ENCODE measurements at regions not wholly inside any gene's neighbourhood (a gene's known extent, or its start where the extent isn't known, plus 50 kb on each side); places are given as distances from the start of the nearest gene placed in this dataset.

DNA sequence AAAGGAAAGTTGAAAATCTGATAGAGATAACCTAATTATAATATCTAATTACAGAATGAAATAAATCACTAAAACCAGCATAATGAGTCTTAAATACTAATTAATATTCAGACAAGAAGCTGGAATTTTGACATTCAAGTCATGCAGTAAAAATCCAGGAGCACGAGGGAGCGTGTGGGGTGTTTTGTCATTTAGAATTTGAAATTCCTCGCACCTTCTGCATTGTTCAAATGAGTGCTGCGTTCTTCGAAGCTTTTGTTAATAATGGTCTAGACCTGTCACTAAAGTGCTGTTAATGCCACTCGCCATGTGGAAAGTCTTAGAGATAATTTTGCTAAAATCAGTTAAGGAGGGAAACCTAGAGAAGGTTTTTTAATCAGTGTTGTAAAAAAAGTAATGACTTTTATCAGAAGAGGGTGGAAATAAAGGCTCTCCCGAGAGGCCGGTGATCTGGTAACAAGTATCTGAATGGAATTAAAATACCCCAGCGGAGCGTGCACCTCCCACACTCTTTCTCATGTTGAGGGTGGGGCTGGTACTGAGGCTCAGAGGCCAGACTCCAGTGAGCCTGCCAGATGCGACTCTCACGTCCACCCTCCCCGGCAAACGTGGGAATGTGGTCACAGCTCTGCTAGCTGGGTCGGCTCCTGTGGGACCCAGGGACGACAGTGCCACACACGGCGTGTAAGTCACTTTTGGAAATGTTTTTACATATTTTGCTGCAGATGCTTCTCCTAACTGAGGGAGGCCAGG is 69.4 kb upstream of the MYT1L start:
- DNase-seq (ENCODE audit: low spot score): peak; percentile 14
- Histone ChIP-seq H3K27me3 (no peaks in the 10 kb centered on the region), H3K27ac (no peak overlapping the region), H2AFZ (replicated peaks) (peak overlapping the region; percentile 42), H4K20me1 (ENCODE audit: low read depth) (no peaks in the 10 kb centered on the region), H3K4me2 (no peak overlapping the region), H3K36me3 (no peaks in the 10 kb centered on the region), H3K9ac (no peak overlapping the region), H3F3A (ENCODE audit: low read depth) (no peaks in the 10 kb centered on the region), H3K4me1 (no peaks in the 10 kb centered on the region), H3K79me2 (ENCODE audit: low read depth) (no peaks in the 10 kb centered on the region), H3K9me3 (ENCODE audit: low read depth) (no peaks in the 10 kb centered on the region), H3K4me3 (no peak overlapping the region)
- no peaks in the 10 kb centered on the region for H3K9me3 Mint-ChIP-seq
- H3K4me1 Mint-ChIP-seq: peaks cover 3% of the 10 kb centered on the region
- H3K36me3 Mint-ChIP-seq: no peaks in the 10 kb centered on the region
- no peak overlapping the region for H3K27ac Mint-ChIP-seq
- TF ChIP-seq EZH2 (IDR thresholded peaks at IDR 0.05) (no peak), EZH2phosphoT487 (IDR thresholded peaks at IDR 0.05) (no peak)
- TF ChIP-seq, protein P1, sequence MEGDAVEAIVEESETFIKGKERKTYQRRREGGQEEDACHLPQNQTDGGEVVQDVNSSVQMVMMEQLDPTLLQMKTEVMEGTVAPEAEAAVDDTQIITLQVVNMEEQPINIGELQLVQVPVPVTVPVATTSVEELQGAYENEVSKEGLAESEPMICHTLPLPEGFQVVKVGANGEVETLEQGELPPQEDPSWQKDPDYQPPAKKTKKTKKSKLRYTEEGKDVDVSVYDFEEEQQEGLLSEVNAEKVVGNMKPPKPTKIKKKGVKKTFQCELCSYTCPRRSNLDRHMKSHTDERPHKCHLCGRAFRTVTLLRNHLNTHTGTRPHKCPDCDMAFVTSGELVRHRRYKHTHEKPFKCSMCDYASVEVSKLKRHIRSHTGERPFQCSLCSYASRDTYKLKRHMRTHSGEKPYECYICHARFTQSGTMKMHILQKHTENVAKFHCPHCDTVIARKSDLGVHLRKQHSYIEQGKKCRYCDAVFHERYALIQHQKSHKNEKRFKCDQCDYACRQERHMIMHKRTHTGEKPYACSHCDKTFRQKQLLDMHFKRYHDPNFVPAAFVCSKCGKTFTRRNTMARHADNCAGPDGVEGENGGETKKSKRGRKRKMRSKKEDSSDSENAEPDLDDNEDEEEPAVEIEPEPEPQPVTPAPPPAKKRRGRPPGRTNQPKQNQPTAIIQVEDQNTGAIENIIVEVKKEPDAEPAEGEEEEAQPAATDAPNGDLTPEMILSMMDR (IDR thresholded peaks at IDR 0.05): no peak
- H3K4me3 Mint-ChIP-seq: no peak overlapping the region
- H3K27me3 Mint-ChIP-seq (ENCODE audit: insufficient read depth, low read depth): peaks cover 2% of the 10 kb centered on the region

DNA sequence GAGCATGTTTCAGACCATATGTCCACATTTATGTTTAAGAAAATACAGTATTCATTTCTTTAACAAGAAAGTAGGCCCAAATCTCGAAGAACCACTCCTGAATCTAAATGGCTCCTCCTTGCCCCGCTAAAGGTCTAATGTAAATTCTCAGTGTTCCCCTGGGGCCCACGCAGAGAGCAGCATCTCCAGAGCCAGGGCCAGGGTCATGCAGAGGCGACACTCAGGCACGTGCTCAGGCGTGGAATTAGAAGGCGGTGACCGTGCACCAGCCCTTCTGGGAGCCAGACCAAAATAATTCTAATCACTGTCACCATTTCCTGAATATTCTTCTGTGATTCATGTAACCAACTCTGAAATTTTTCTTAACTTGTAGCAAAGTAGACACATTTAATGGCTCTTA is 68.3 kb upstream of the MYT1L start:
- H3K9ac ChIP-seq: no peak overlapping the region
- peaks cover 2% of the 10 kb centered on the region for H3K27me3 Mint-ChIP-seq (ENCODE audit: insufficient read depth, low read depth)
- no peak overlapping the region for H3K4me2 ChIP-seq
- no peaks in the 10 kb centered on the region for H3K36me3 ChIP-seq
- no peaks in the 10 kb centered on the region for H3F3A ChIP-seq (ENCODE audit: low read depth)
- no peak overlapping the region for H3K4me3 Mint-ChIP-seq
- H3K27ac Mint-ChIP-seq: peak overlapping the region; percentile 25
- H3K36me3 Mint-ChIP-seq: no peaks in the 10 kb centered on the region
- H3K27me3 ChIP-seq: no peaks in the 10 kb centered on the region
- H3K4me3 ChIP-seq: no peak overlapping the region
- no peaks in the 10 kb centered on the region for H3K9me3 Mint-ChIP-seq
- no peaks in the 10 kb centered on the region for H4K20me1 ChIP-seq (ENCODE audit: low read depth)
- H3K4me1 Mint-ChIP-seq: peaks cover 3% of the 10 kb centered on the region
- no peak overlapping the region for H2AFZ ChIP-seq (replicated peaks)
- H3K9me3 ChIP-seq (ENCODE audit: low read depth): no peaks in the 10 kb centered on the region
- TF ChIP-seq EZH2phosphoT487 (IDR thresholded peaks at IDR 0.05): no peak
- no peaks in the 10 kb centered on the region for H3K4me1 ChIP-seq
- no peak for DNase-seq (ENCODE audit: low spot score)
- H3K27ac ChIP-seq: no peak overlapping the region
- no peaks in the 10 kb centered on the region for H3K79me2 ChIP-seq (ENCODE audit: low read depth)

DNA sequence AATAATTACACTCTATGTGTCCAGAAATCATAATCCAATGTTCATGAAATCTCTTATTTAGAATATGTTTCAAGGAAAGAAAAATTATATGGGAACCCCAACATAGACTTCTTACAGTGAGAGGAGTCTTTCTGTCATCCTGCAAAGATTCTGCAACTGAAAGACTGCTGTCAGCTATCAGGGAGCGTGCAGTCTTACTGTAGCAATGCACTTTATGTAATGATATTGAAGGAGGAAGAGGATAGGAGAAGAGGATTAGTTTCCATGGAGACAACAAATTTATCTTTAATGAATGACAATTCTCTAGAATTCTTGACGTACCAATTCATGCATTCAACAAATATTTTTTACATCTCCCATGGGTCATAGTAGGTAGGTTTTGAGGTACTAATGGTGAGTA is 61.3 kb upstream of the MYT1L start:
- Histone ChIP-seq H3K27ac (no peak overlapping the region), H3K4me3 (no peak overlapping the region), H3K27me3 (no peaks in the 10 kb centered on the region), H3K79me2 (ENCODE audit: low read depth) (no peaks in the 10 kb centered on the region), H3K4me1 (no peaks in the 10 kb centered on the region), H4K20me1 (ENCODE audit: low read depth) (no peaks in the 10 kb centered on the region), H3K9me3 (ENCODE audit: low read depth) (no peaks in the 10 kb centered on the region), H3K9ac (no peak overlapping the region), H3K4me2 (no peak overlapping the region), H3F3A (ENCODE audit: low read depth) (no peaks in the 10 kb centered on the region), H3K36me3 (no peaks in the 10 kb centered on the region), H2AFZ (replicated peaks) (no peak overlapping the region)
- no peak overlapping the region for H3K27ac Mint-ChIP-seq
- no peak for DNase-seq (ENCODE audit: low spot score)
- peaks cover 3% of the 10 kb centered on the region for H3K27me3 Mint-ChIP-seq (ENCODE audit: insufficient read depth, low read depth)
- H3K36me3 Mint-ChIP-seq: no peaks in the 10 kb centered on the region
- no peaks in the 10 kb centered on the region for H3K4me1 Mint-ChIP-seq
- TF ChIP-seq EZH2 (IDR thresholded peaks at IDR 0.05) (no peak), EZH2phosphoT487 (IDR thresholded peaks at IDR 0.05) (no peak)
- TF ChIP-seq, protein P1 (IDR thresholded peaks at IDR 0.05): no peak
- H3K9me3 Mint-ChIP-seq: peaks cover 3% of the 10 kb centered on the region
- no peak overlapping the region for H3K4me3 Mint-ChIP-seq

DNA sequence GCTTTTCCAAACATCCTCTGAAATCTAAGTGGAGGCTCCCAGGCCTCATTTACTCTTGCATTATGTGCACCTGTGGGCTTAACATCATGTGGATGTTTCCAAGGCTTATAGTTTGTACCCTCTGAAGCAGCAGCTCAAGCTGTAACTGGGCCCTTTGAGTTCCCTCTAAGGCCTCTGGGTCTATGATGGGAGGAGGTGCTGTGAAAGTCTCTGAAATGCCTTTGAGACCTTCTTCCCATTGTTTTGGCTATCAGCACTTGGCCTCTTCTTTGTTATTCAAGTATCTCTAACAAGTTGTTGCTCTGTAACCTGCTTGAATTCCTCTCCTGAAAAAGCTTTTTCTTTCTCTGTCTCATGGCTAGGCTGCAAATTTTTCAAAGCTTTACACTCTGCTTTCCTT is 58.1 kb upstream of the MYT1L start:
- DNase-seq (ENCODE audit: low spot score): no peak
- no peak overlapping the region for H3K9ac ChIP-seq
- no peaks in the 10 kb centered on the region for H3K9me3 ChIP-seq (ENCODE audit: low read depth)
- H3K4me3 ChIP-seq: no peak overlapping the region
- no peaks in the 10 kb centered on the region for H3F3A ChIP-seq (ENCODE audit: low read depth)
- no peaks in the 10 kb centered on the region for H3K27me3 ChIP-seq
- Mint-ChIP-seq H3K36me3 (no peaks in the 10 kb centered on the region), H3K27me3 (ENCODE audit: insufficient read depth, low read depth) (peaks cover 5% of the 10 kb centered on the region), H3K9me3 (peaks cover 3% of the 10 kb centered on the region), H3K4me3 (no peak overlapping the region), H3K4me1 (no peaks in the 10 kb centered on the region), H3K27ac (no peak overlapping the region)
- no peak for TF ChIP-seq EZH2phosphoT487 (IDR thresholded peaks at IDR 0.05)
- TF ChIP-seq, protein P1 (IDR thresholded peaks at IDR 0.05): no peak
- no peak overlapping the region for H2AFZ ChIP-seq (replicated peaks)
- H3K27ac ChIP-seq: no peak overlapping the region
- no peaks in the 10 kb centered on the region for H3K36me3 ChIP-seq
- H3K79me2 ChIP-seq (ENCODE audit: low read depth): no peaks in the 10 kb centered on the region
- no peak overlapping the region for H3K4me2 ChIP-seq
- no peaks in the 10 kb centered on the region for H3K4me1 ChIP-seq
- no peaks in the 10 kb centered on the region for H4K20me1 ChIP-seq (ENCODE audit: low read depth)
